Activated CD8-positive, alpha-beta memory T cell treated with anti-CD3 and anti-CD28 coated beads for 1 hour (primary cell): ENCODE measurements at regions not wholly inside any gene's neighbourhood (a gene's known extent, or its start where the extent isn't known, plus 50 kb on each side); places are given as distances from the start of the nearest gene placed in this dataset.

Experiments
- DNase-seq, 2 donors: peaks; one replicate each; pipeline ENCODE4 v3.0.0-alpha.2; 2020; ENCODE audit warnings: low read depth in 1 of 2; ENCODE audit errors: extremely low read depth in 1 of 2

DNA sequence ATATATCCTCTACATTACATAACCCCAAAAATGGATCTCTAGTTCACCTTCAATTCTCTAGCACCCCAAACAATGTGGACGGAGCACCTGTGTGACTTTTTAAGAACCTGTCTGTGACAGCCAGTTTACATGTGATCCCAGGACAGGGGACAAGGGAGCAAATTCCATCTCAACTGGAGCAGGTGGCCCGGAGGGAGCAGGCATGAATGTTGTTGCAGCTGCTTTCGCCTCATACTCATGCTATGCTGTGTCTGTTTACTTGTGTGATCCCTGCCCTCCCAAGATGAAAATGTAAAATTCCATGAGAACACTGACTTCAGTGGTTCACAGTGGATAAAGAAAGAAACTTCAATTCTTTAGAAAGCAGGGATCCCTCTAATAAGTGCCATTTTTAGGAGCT lies 600.3 kb downstream of the CDH26 start:
- DNase-seq: no peak

DNA sequence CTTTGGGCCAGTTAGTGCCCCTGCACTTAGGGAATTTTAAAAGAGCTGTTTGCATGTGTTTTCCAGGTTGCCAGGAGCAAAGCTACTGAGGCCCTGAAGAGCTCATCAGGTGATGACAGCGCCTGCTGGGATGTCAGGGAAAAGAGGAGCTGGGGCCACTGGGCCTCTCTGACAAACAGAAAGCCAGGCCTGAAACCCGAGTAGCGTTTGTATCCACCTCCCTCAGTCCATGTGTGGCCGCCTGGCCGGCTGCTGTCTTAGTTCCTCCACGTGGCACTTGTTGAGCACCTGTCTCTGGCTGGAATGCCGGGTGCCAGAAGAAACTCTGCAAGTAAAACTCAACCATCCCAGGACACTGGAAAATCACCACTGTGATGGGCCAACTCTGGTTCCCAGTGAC lies 601.2 kb downstream of the CDH26 start:
- no peak for DNase-seq

GRCh38 chr20:60561052-60561451 lies 602.8 kb downstream of the CDH26 start:
- no peak for DNase-seq

DNA sequence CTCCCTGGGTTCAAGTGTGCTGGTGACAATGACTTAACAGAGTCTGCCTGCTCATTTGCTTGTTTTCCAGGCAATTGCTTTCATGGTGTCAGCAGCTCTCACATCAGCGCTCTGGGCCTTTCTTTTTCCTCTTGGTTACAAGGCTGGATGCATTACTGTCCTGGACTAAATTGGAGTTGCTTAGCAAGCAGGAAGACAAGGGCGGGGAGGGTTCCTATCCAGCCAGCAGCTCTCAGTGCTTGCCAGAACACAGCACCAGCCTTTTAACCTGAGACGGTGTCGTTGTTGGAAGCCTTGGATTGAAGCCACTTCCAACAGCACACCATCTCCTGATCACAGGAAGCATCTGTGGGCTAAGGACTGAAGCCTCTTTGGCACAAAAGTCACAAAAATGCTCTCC lies 606.9 kb downstream of the CDH26 start:
- no peak for DNase-seq

- DNase-seq: no peak
Observed at GRCh38 chr20:60565551-60565950, 607.3 kb downstream of the CDH26 start.

DNA sequence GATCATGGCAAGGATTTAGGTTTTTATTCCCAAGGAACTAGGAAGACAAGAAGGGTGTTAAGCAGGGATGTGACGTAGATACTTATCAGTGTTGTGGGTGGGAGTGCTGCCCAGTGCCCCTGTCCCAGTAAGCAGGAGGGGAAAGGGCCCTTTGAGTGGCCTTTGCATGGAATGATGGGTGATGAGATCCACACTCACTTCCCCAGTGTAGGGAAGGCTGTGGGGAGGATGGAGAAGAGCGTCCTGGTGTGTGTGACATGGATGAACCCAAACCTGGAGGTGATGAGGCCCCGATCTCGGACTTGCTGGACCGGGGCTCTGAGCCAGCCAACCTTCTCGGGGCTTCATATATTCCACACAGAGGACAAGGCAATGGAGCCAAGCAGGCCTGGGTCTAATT lies 610.9 kb downstream of the CDH26 start:
- DNase-seq: no peak

DNA sequence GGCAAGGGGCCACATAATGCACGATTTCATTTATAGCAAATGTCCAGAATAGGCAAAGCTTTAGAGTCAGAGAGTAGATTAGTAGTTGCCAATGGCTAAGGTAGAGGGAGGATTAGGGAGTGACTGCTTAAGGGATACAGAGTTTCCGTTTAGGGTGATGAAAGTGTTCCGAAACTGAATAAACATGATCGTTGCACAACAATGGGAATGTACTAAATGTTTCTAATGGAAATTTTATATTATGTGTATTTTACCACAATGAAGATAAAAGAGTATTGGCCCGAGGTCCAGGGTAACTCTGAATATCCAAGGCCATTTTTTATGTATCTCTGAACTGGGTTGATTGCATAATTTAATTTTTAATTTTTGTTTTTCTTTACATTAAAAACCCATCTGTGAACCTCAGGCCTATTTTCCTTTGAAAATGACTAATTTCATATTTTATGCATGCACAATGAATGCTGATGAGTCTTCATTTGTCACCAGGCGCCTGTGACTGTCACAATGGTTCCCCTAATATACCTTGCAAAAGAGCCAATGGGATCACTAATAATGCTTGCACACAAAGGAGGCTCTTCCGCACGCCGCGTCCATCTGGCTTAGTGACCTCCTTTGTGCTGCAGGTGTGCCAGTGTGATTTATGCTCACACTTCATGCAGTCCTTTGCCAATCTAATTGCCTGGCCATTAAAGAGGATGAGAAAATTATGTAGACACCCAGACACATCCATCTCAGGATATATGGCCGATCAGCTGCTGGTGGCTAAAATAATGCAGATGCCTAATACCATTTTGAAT lies 612.5 kb downstream of the CDH26 start:
- DNase-seq: no peak

DNA sequence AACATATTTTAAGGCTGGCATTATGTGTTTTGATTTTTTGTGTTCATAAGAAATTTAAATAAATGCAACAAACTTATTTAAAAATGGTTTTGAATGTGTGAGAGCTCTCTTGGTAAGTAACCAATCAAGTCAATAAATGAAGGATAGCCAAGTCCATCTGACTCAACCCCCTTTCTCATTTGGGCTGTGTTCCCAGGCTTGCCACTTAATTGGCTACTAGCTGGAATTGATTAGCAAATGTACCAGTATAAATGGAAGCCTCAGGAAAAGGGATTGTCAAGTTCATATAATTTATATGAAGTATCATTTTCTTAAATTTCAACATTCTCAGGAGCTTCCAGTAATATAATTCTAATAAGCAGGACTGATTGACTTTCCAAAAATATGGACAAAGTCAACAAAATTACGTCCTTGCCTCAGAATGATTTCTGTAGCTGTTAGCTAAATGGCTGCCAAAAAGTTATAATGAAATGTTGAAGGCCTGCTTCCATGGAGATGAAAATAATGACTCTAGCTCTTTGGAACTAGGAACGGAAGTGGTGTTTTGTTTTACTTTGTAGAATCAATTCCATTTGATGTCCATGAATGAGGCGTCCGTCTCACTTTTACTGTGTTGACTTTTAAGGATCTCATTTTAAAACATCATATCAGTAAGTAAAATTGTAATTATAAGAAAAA lies 614.9 kb downstream of the CDH26 start:
- no peak for DNase-seq

DNA sequence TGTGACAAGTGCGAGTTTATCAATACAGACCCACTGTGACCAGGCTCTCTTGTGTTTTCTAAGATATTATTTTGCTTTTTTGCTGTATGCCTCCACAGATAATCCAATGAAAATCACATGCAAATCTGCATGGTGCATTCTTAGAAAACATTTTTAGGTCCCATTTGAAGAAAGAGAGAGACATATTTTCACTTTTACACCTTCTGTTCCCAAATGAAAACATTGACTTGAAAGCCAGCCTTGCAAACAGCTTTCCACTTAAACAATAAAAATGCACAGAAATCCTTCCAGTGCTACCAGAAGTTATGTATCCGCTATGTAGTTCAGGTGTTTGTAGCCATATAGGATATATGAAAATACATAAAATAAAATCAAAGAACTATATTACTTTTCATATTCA lies 618.0 kb downstream of the CDH26 start:
- DNase-seq: no peak

DNA sequence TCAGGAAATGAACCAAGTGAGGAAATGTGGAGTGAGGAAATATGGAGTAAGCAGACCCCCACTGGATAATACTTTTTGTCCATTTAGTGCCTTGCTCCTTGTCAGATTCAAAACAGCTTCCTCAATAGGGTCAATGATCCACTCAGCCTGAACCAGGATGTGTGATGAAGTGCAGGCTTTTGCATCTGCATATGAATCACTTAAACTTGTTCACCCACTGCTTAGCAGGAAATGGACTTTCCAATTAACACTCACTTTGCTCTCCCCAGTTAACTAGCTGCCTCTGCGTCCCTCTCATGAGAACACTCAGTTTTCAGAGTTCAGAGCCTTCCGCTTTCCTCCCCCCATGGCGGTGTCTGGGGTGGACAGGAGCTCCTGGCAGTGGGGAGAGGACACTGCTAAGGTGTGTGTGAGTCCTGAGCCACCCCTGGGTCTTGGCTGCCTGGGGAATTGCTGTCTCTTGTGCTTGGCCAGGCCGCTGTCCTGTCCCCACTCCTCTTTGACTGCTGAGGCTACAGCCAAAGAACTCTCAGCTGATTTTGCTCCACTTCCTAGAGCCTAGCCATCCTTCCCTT lies 621.8 kb downstream of the CDH26 start:
- no peak for DNase-seq

DNA sequence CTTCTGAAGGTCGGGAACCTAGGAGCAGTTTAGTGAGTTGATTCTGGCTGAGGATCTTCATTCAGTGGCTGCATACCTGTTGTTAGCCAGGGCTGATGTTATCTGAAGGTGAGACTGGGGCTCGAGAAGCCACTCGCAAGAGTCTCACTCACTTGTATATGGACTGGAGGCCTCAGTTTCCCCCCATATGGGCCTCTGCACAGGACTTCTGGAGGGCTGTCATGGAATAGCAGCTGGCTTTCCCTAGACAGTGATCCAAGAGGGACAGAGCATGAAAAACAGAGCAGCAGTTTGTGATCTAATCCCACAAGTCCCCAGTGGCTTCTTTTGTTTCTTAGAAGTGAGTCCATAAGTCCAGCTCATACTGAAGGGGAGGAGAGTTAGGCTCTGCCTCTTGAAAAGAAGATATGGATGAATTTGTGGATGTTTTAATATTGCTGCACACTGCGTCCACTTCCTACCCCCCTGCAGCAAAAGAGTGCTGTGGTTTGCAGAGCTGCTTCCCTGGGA lies 623.4 kb downstream of the CDH26 start:
- no peak for DNase-seq

DNA sequence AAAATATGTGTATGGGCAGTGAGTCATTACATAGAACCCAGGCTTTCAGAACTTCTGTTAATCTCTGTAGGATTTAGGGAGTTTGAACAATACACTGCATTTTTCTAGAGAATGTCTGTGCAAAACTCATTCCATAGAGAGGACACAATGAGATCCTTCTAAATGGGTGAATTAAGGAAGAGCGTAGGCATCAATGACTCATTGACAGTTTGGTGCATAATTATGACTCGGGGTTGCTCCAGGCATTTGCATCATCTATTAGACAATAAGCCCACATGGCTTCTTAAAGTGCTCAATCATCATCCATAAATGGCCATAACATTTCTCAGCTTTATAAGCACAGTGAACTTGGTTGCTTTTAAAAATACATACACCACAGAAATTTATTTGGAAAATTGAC lies 625.5 kb downstream of the CDH26 start:
- DNase-seq: no peak

- DNase-seq: no peak
Observed at GRCh38 chr20:60584221-60584620, 626.0 kb downstream of the CDH26 start.

GRCh38 chr20:60585651-60586050 lies 627.4 kb downstream of the CDH26 start:
- no peak for DNase-seq

DNA sequence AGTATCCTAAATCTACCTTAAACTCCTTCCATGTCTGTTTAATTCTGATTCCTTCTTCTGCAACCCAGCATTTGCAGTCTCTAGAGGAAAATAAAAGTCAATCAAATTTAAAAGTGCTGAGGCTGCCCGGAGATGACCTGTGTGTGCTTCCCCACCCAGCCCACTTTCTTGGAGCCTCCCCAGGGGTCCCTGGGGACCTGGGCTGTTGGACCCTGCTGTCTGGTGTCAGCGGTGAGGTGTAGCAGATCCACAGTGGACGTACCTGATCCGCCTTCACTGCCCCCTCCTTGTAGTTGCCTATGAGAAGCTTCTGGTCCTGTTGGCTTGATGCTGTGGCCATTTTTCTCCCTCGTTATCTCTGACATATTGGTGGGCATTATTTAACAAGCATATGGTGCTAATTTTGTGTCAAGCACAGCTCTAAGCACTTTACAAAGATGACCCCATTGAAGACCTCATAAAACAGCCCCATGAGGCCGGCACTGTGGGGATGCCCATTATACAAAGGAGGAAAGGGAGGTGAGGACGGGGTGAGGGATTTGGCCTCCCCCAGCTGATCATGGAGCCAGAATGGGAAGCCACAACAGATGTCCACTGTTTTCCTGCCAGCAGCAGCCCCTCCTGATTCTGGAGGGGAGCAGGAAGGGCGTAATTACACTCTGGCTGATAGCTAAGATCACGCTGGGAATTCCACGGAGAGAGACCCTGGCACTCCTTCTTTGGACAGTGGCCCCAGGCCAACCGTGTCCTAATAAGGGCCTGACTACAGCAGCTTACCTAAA lies 628.2 kb downstream of the CDH26 start:
- no peak for DNase-seq

DNA sequence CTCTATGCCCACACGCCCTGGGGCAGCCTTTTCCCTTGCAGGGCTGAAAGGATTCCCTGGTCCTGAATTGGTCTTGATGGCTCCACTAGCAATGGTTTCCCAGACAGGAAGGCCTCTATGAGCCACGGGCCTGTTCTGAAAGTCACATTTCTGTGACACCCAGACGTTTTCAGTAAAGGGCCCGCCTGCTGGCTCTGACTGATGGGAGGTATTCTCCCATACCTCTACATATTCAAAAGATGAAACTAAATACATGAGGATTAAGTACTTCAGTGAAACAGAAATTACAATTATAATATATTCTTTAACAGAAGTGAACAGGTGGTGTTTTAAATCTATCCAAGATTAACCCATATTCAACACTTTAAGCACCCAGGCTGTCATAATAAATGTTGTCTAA lies 629.8 kb downstream of the CDH26 start:
- no peak for DNase-seq

DNA sequence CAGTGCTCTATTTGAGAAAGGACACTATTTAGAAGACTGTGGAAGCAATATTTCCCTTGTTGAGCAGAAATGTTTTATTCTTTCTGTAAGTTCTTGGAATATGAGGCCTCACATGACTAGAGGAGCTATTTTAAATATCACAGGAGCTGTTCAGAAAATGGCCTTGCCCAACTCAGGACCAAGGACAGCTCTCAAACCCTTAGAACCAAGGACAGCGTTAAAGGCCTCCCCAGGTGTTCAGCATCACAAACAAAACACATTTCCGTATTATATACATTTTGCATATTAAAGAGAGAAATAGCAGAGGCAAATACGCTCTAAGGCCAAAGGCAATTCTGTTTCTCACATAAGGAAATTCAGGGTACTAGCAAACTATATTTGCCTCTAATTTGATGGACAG lies 631.4 kb downstream of the CDH26 start:
- DNase-seq: no peak

DNA sequence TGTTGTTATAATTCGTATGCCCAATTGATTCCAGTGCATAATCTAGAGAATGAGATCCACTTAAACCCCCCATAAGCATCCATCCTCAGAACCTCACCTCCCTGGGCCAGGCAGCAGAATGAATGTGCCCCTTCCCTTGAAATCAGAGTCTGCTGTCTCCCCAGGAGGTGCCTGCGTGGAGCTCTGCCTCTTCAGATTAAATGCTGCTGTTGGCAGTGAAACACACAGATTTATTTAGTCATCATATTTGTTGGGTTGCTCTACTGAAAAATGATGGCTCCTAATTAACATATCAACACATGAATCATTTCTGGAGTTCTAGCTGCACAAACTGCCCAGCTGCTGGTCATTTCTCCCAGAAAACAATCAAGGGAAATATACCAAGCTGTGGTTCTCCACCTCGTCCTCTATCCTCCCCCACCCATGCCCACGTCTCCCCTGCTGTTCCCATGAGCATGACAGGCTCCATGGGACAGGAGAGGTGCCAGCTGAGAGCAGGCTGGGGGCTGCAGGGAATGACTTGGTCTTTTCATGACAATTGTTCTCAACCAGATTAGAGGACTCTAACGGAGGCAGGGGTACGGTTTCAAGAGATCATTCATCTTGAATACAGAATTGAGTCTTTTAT lies 633.1 kb downstream of the CDH26 start:
- no peak for DNase-seq

DNA sequence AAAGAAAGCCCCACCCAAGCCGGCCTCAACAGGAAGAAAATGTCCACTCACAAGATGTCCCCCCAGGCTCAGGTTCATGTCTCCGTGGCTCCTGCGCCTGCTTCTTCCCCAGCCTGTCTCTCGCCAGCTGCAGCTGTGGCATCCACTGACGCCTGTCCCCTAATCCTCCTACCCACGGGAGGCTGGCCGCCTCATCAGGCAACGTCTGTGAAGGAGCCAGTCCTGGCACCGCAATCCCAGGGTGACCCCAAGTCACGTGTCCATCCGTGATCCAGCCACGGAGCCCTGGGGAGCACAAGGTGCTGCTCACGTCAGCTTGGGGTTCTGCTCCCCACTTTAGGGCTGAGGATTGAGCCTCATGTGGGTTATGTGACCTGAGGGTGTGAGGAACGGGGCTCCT lies 640.3 kb downstream of the CDH26 start:
- no peak for DNase-seq

- no peak for DNase-seq
Observed at GRCh38 chr20:60599381-60599780, 641.2 kb downstream of the CDH26 start.

- no peak for DNase-seq
Observed at GRCh38 chr20:60600036-60600435, 641.8 kb downstream of the CDH26 start.
